HEK293 (cell line): ENCODE measurements at regions not wholly inside any gene's neighbourhood (a gene's known extent, or its start where the extent isn't known, plus 50 kb on each side); places are given as distances from the start of the nearest gene placed in this dataset.

Experiments
- CTCF ChIA-PET: fragments of 350-600 bp; formaldehyde crosslinking; extraction: SDS; loops from one replicate; lab custom pipeline; 2021; ENCODE audit warnings: antibody characterized with exemption; lab: Yijun Ruan, JAX
- POLR2A ChIA-PET: fragments of 300-600 bp; formaldehyde crosslinking; extraction: SDS; loops from one replicate; lab custom pipeline; 2020; ENCODE audit warnings: antibody characterized with exemption, inconsistent platforms; lab: Yijun Ruan, JAX
- H3K27ac ChIP-seq: fragments of 200-500 bp; sonication (Bioruptor generic); 2 replicates; pipeline ENCODE4 v1.5.1; 2014; ENCODE audit warnings: low read depth, low read length, control low read depth, inconsistent platforms; ENCODE audit errors: extremely low read depth
- H3K36me3 ChIP-seq, 2 experiments: fragments of 200-500 bp in 1 of 2; sonication (Bioruptor generic) in 1 of 2; 1 replicate in 1 of 2; 2 replicates in 1 of 2; pipeline ENCODE4 v1.5.1; 2014 to 2017; ENCODE audit warnings: inconsistent platforms in 2 of 2, low read length in 2 of 2; ENCODE audit not compliant: control insufficient read depth in 2 of 2, insufficient read depth in 1 of 2
- H3K4me1 ChIP-seq: fragments of 200-500 bp; sonication (Bioruptor generic); 2 replicates; pipeline ENCODE4 v1.5.1; 2014; ENCODE audit warnings: mild to moderate bottlenecking, low read length, inconsistent platforms; ENCODE audit not compliant: control insufficient read depth, insufficient read depth
- H3K4me3 ChIP-seq: 2 replicates; pipeline ENCODE4 v1.5.1; 2011; ENCODE audit warnings: low read depth, mild to moderate bottlenecking, control low read depth, low read length, moderate library complexity
- H3K9me3 ChIP-seq: fragments of 200-500 bp; sonication (Bioruptor generic); 2 replicates; pipeline ENCODE4 v1.5.1; 2014; ENCODE audit warnings: low read depth, low read length, inconsistent platforms; ENCODE audit not compliant: control insufficient read depth, insufficient read depth
- CTCF ChIP-seq: fragments of 450-650 bp; formaldehyde crosslinking; IDR thresholded peaks from 2 replicates; pipeline ENCODE4 v1.5.1; 2016; ENCODE audit warnings: missing biosample characterization, missing genetic modification characterization
- FEZF1 ChIP-seq: fragments of 450-650 bp; formaldehyde crosslinking; IDR thresholded peaks from 2 replicates; pipeline ENCODE4 v1.5.1; 2016; ENCODE audit warnings: missing biosample characterization, missing genetic modification characterization
- IKZF3 ChIP-seq: fragments of 450-650 bp; IDR thresholded peaks from 2 replicates; pipeline ENCODE4 v1.5.0; 2018; ENCODE audit warnings: missing biosample characterization, mild to moderate bottlenecking, missing genetic modification characterization, moderate library complexity
- KLF8 ChIP-seq: fragments of 450-650 bp; formaldehyde crosslinking; IDR thresholded peaks from 2 replicates; pipeline ENCODE4 v1.5.1; 2016; ENCODE audit warnings: missing biosample characterization, missing genetic modification characterization
- KLF9 ChIP-seq: fragments of 450-650 bp; formaldehyde crosslinking; IDR thresholded peaks from 2 replicates; pipeline ENCODE4 v1.5.1; 2016; ENCODE audit warnings: missing biosample characterization, missing genetic modification characterization, low read depth
- MEIS1 ChIP-seq: sonication (generic); formaldehyde crosslinking; IDR thresholded peaks from 2 replicates; pipeline ENCODE4 v1.8.1; 2022; ENCODE audit warnings: missing genetic modification reagents, mild to moderate bottlenecking, borderline replicate concordance
- MYNN ChIP-seq: fragments of 450-650 bp; formaldehyde crosslinking; IDR thresholded peaks from 2 replicates; pipeline ENCODE4 v1.5.1; 2016; ENCODE audit warnings: missing biosample characterization, missing genetic modification characterization, borderline replicate concordance
- MZF1 ChIP-seq: fragments of 450-650 bp; formaldehyde crosslinking; IDR thresholded peaks from 2 replicates; pipeline ENCODE4 v1.5.1; 2017; ENCODE audit warnings: missing biosample characterization, missing genetic modification characterization, borderline replicate concordance
- PATZ1 ChIP-seq: fragments of 450-650 bp; formaldehyde crosslinking; IDR thresholded peaks from 2 replicates; pipeline ENCODE4 v1.5.1; 2016; ENCODE audit warnings: missing biosample characterization, missing genetic modification characterization
- PRDM6 ChIP-seq: fragments of 450-650 bp; formaldehyde crosslinking; IDR thresholded peaks from 2 replicates; pipeline ENCODE4 v1.5.1; 2017; ENCODE audit warnings: missing biosample characterization, missing genetic modification characterization
- TCF7L2 ChIP-seq: IDR thresholded peaks from 2 replicates; pipeline ENCODE4 v1.6.1; 2011; ENCODE audit warnings: low read depth, mild to moderate bottlenecking, inconsistent platforms, low read length, moderate library complexity, borderline replicate concordance
- TRIM28 ChIP-seq: IDR thresholded peaks from 2 replicates; pipeline ENCODE4 v1.6.1; 2011; ENCODE audit warnings: low read length, control low read depth, borderline replicate concordance
- ZNF223 ChIP-seq: fragments of 450-650 bp; formaldehyde crosslinking; IDR thresholded peaks from 2 replicates; pipeline ENCODE4 v1.5.1; 2016; ENCODE audit warnings: missing biosample characterization, missing genetic modification characterization
- ZNF26 ChIP-seq: fragments of 450-650 bp; formaldehyde crosslinking; IDR thresholded peaks from 2 replicates; pipeline ENCODE4 v1.5.1; 2016; ENCODE audit warnings: missing biosample characterization, missing genetic modification characterization
- ZNF266 ChIP-seq: fragments of 450-650 bp; formaldehyde crosslinking; IDR thresholded peaks from 2 replicates; pipeline ENCODE4 v1.5.1; 2016; ENCODE audit warnings: missing biosample characterization, missing genetic modification characterization, low read depth
- ZNF341 ChIP-seq: fragments of 450-650 bp; formaldehyde crosslinking; IDR thresholded peaks from 2 replicates; pipeline ENCODE4; 2016; ENCODE audit warnings: low read depth, missing biosample characterization, missing genetic modification characterization
- ZNF354C ChIP-seq: fragments of 450-650 bp; formaldehyde crosslinking; IDR thresholded peaks from 2 replicates; pipeline ENCODE4 v1.5.1; 2016; ENCODE audit warnings: missing biosample characterization, missing genetic modification characterization, low read depth, borderline replicate concordance
- ZNF398 ChIP-seq: fragments of 450-650 bp; formaldehyde crosslinking; IDR thresholded peaks from 2 replicates; pipeline ENCODE4 v1.5.1; 2017; ENCODE audit warnings: missing biosample characterization, missing genetic modification characterization
- ZNF48 ChIP-seq: fragments of 450-650 bp; formaldehyde crosslinking; IDR thresholded peaks from 2 replicates; pipeline ENCODE4 v1.5.1; 2016; ENCODE audit warnings: missing biosample characterization, missing genetic modification characterization
- ZNF596 ChIP-seq: fragments of 450-650 bp; IDR thresholded peaks from 2 replicates; pipeline ENCODE4 v1.5.0; 2018; ENCODE audit warnings: missing biosample characterization, mild to moderate bottlenecking, missing genetic modification characterization, moderate library complexity
- ZNF610 ChIP-seq: fragments of 450-650 bp; formaldehyde crosslinking; IDR thresholded peaks from 2 replicates; pipeline ENCODE4 v1.5.1; 2016; ENCODE audit warnings: missing biosample characterization, missing genetic modification characterization, borderline replicate concordance
- ZNF626 ChIP-seq: fragments of 450-650 bp; sonication (Bioruptor Pico); formaldehyde crosslinking; IDR thresholded peaks from 2 replicates; pipeline ENCODE4 v1.5.1; 2018; ENCODE audit warnings: missing biosample characterization, missing genetic modification characterization, inconsistent platforms
- ZNF692 ChIP-seq: fragments of 450-650 bp; formaldehyde crosslinking; IDR thresholded peaks from 2 replicates; pipeline ENCODE4 v1.5.1; 2016; ENCODE audit warnings: missing biosample characterization, missing genetic modification characterization
- ZNF830 ChIP-seq: fragments of 450-650 bp; IDR thresholded peaks from 2 replicates; pipeline ENCODE4 v1.5.0; 2018; ENCODE audit warnings: missing biosample characterization, missing genetic modification characterization, low read depth, mild to moderate bottlenecking, moderate library complexity

- TF ChIP-seq ZNF398 (tag by site-specific recombination) (no peak), TCF7L2 (no peak), ZNF610 (peak; percentile 61; the same call in 1 of the 2 replicates)
These were observed 141.9 kb upstream of the MKI67 start (continued) for GRCh38 chr10:128268015-128268722.

- CTCF ChIA-PET = interaction anchor here (0.7 to 2.0 kb wide), 3 partner anchors 11 to 301 kb away, joined by 3 to 6 read pairs (median 4); no protein-coding TSS in a partner anchor
- Histone ChIP-seq H3K9me3 (no peaks in the 10 kb centered on the region), H3K4me1 (0 out of 2 replicates have a peak, but pooled peaks cover 3% of the 10 kb centered on the region), H3K36me3 (no peaks in the 10 kb centered on the region), H3K4me3 (no peak overlapping the region), H3K27ac (no peak overlapping the region)
- POLR2A ChIA-PET = no interaction called here
- TF ChIP-seq ZNF48 (tag by site-specific recombination) (no peak), ZNF830 (tag by site-specific recombination) (no peak), MYNN (tag by site-specific recombination) (peak; percentile 60; the same call in 1 of the 2 replicates), ZNF26 (tag by site-specific recombination) (no peak), KLF9 (tag by site-specific recombination) (no peak), IKZF3 (tag by site-specific recombination) (0 out of 2 replicates have a peak, but pooled peaks have one; percentile 27), KLF8 (tag by site-specific recombination) (no peak), ZNF223 (tag by site-specific recombination) (no peak), ZNF692 (tag by site-specific recombination) (no peak), ZNF341 (tag by site-specific recombination) (peak; percentile 77), MEIS1 (CRISPR knock-in tag) (no peak), CTCF (tag by site-specific recombination) (peak; percentile 58), FEZF1 (tag by site-specific recombination) (no peak), ZNF354C (tag by site-specific recombination) (no peak), MZF1 (tag by site-specific recombination) (no peak), PRDM6 (tag by site-specific recombination) (peak; percentile 38), PATZ1 (no peak), ZNF596 (no peak), ZNF626 (tag by site-specific recombination) (no peak), ZNF266 (no peak), TRIM28 (0 out of 2 replicates have a peak, but pooled peaks have one; percentile 24)
These were observed 148.7 kb upstream of the MKI67 start for GRCh38 chr10:128274938-128275337.
